Muscle of back (tissue), 3 donors: ENCODE measurements at regions not wholly inside any gene's neighbourhood (a gene's known extent, or its start where the extent isn't known, plus 50 kb on each side); places are given as distances from the start of the nearest gene placed in this dataset.

Source experiments
- DNase-seq, 3 donors: peaks; one replicate each; pipeline versions ENCODE4 v3.0.0 to v3.0.0-alpha.2; 2013

DNA sequence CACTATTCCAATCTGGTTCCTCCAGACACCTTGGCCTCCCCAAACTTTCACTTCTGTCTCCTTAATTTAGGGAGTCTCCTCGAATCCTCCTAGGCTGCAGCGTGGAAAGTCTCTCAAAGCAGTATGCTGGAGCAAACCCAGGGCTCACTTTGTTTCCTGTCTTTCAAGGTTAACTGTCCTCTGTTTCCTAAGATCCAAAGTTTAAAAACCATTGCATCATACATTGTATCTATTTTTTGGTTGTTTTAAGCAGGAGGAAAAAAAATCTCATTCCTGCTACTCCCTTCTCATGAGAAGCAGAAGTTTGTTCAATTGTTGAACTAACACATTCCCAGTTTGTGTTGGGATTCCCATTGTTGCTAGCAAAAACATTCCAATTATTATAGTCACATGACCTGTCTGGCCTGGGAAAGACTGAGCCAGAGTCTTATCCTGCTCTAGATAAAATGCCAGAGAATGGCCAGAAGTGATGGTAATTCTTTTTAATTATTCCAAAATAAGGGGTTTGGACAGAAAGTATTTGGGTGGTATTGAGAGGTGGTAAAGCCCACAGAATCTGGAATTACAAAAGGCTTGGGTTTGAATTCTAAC, 67.3 kb downstream of the HSPB8 start:
- no peak for DNase-seq

DNA sequence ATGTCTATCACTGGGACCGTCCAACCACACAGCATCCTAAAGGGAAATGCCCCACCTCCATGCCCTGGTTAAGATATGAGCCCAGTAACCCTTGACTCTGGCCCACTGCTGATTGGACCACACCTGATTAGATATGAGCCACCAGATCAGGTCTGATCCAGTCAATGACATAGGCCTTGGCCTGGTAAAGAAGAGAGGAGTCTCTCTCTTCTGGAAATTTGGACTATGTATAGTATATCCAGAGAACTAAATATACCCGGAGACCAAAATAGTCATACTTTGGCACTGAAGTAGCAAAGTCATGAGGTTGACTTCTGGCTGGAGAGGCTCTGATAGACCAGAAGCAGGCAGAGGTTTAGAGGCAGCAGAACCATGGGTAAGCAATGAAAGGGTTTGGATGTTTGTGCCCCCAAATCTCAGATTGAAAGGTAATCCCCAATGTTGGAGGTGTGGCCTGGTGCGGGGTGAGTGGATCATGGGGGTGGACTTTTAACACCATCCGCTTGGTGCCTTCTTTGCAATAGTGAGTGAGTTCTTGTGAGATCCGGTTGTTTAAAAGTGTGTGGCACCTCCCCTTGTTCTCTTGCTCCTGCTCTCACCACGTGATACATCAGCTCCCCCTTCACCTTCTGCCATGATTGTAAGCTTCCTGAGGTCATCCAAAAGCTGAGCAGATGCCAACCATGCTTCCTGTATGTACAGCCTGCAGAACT, 68.4 kb downstream of the HSPB8 start:
- no peak for DNase-seq

DNA sequence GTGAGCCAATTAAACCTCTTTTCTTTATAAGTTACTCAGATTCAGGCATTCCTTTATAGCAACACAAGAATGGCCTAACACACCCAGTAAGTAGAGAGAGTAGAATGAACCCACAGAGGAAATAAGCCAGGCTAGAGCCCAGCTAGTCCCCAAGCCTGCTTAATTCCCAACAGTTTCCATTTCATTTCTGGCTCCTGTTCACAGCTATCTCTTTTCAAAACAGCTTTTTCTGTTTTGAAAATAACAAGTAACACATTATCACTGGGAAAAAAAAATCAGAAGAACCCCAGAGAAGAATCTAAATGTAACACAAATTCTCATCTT, 69.0 kb downstream of the HSPB8 start:
- DNase-seq = no peak

DNA sequence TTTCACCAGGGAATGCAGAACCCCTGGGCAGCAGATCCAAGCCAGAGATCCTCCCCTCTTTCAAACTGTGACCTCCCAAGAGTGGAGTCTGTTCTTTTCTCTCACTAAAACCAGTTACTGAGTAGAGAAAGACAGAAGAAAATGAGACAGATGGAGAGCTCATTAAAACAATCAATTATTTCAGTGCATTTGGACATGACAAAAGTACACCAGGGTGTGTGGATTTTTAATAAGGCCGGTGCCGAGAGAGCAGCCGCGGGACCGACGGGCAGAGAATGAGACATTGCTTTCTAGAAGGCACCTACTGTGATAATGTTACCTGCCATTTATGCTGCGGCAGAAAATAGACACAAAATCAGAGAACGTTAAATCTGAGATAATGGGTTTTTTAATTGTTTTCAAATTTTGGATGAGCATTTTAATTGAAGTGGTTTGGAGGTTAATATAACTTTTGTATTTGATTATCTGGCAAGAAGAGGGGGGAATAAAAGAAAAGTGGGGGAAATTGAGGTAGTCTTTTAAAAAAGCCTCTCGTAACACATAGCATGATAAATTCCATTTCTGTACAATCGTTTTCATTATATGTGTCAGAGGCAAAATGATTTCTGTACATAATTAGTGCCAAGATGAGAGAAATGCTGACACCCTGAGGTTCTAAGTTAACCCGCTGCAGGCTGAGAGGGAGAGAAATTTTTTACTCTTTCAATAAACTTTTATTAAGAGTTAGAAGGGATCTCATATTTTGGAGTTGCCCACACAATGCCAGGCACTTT, 70.8 kb downstream of the HSPB8 start:
- no peak for DNase-seq

DNA sequence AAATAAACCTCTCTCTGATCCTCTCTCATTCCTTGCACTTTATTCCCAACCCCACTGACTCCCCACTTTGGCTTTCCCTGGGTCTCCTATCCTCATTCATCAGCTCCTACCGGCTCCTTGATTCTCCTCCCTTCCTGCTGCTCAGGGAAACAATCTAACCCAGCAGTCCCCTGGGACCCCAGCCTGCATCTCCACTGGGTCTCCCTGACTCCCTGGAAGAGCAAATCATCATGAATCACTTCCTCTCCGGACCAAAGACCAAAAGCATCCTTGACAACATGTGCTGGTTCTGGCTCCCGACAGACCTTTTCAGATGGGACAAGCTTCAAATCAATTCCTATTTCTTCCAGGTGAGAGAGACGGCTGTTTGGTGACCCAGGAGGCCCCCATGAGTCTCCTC, 76.6 kb downstream of the HSPB8 start:
- no peak for DNase-seq

DNA sequence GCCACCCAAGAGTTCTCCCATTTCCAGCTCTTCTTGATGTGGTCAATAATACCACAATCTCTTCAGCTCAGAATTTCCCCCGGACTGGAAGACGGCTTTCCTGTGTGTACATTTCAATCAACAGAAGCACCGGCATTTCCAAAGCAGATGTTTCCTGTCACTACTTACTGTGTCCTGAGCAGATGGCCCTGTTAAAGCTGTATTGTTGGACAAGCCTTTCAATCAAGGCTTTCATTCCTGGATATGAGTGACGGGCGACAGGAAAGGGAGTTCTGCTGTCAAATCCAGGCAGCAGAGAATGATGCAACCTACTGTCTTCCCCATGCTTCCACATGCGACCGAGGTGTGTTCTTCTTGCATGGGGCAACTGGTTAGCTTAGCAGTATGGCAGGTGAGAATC, 76.4 kb upstream of the CCDC60 start:
- DNase-seq = peak; percentile 3 to 30 (median 11)

DNA sequence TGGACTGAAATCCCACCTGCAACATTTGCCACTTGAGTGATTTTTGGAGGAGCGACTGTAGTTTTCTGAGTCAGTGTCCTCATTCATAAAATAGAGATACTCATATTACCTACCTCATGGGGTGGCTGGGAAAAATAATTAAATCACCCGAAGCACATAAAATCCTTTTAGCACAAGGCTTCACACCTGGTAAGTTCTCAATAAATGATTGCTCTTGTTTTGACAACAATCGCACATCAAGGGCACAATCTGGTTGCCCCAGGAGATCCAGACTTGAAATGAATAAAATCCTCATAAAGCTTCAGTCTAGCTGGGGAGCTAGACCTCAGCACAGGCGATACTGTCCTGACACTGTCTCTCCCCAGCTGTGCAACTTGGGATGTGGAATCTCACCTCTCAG, 76.0 kb upstream of the CCDC60 start:
- no peak for DNase-seq

DNA sequence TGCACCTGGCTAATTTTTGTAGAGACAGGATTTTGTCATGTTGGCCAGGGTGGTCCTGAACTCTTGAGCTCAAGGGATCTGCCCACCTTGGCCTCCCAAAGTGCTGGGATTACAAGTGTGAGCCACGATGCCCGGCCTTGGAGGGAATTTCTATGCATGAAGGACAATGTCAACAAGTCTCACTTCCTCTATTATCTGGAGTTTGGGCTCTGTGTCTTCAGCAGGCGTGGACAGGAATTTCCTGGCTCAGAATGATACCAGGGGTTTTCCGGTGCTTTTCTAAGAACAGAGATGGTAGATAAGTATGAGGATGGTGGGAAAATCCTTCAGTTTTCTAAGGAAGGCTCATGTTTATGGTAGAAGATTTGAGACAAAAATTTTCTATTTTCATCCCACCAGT, 75.0 kb upstream of the CCDC60 start:
- no peak for DNase-seq

DNA sequence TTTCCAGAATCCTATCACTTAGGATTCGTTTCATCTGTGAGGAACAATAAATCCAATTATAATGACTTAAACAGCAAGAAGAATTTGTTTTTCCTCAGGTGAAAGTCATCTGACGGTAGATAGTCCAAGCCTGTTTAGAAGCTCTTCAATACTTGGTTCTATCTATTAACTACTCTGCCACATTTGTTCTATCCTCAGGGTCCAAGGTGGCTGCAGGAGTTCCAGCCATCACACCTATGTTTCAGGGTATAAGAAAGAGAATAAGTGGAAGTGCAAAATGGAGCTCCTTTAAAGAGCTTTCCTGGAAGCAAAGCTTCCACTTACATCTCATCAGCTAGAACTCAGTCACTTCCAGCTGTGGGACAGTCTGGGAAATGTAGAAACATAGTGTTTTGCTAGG, 72.1 kb upstream of the CCDC60 start:
- DNase-seq = no peak

DNA sequence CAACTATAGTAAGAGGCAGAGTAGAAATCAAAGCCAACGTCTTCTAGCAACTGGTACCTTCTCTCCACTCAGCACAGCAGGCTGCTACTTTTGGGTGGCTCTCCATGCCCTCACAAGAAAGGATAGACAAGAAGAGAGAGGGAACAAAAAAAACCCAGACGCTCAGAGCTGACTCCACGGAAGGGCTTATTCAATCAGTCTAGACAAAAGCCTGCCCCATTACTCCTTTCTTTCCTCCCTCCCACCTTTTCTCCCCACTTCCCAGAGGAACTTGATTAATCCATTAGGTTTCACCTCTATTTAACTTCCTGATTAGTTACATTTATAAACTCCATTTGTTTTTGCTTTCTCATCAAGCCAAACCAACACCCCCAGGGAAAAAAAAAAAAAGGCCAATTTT, 71.1 kb upstream of the CCDC60 start:
- no peak for DNase-seq

DNA sequence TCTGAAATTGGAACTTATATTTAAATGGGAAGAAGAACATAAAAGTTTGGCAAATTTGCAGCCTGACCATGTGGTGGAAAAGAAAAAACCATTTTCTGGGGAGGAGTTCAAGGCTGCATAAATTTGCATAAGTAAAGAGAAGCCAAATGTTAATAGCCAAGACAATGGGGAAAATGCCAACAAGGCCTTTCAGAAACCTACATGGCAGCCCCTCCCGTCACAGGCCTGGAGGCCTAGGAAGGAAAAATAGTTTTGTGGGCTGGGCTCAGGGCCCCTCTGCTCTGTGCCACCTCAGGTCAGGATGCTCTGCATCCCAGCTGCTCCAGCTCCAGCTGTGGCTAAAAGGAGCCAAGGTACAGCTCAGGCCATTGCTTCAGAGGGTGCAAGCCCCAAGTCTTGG, 67.6 kb upstream of the CCDC60 start:
- DNase-seq = no peak

DNA sequence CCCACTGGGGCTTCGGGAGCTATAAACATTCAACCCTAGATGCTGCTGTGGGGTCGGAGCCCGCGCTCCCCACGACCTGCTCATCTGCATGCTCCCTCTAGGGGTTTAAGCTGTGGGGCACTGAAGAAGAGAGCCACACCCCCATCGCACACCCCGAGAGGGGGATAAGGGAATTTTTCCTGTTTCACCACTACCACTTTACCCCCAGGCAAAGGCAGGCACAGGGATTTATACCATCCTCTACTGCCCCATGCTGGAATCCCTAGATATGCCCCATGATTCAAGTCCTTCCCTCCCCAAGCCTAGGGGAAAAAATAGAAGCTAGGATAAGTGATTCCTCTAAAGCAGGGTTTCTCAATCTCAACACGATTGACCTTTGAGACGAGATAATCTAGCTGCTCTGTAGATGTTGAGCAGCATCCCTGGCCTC, 59.9 kb upstream of the CCDC60 start:
- DNase-seq = no peak

DNA sequence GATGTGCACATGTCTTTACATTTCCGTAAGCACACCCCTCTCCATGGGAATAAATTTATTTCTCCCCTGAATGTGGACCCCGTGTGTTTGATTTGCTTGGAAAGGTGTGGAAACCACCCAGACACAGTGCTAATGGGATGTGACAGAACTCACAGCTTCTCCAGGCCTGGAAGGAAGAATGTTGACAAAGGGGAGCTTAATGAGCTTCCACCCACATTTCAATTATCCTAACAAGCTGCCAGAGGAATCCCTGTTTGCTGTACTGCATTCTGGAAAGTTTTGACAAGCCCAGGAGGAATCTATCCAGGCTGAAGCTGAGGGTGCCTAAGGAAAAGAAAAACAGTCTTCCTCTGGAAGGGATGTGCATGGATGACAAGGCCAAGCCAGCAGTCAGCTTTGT, 51.2 kb upstream of the CCDC60 start:
- DNase-seq = no peak
